DOHH2 (cell line): ENCODE measurements at regions not wholly inside any gene's neighbourhood (a gene's known extent, or its start where the extent isn't known, plus 50 kb on each side); places are given as distances from the start of the nearest gene placed in this dataset.

Source experiments
- CTCF ChIP-seq: fragments of 200-600 bp; sonication (generic); IDR thresholded peaks from one replicate; pipeline ENCODE4 v1.5.1; 2014; ENCODE audit warnings: antibody characterized with exemption, mild to moderate bottlenecking, low read depth, low read length; ENCODE audit not compliant: poor library complexity, severe bottlenecking
- EZH2phosphoT487 ChIP-seq: fragments of 200-600 bp; sonication (generic); IDR thresholded peaks from 2 replicates; pipeline ENCODE4 v1.6.1; 2017; ENCODE audit warnings: borderline replicate concordance, mild to moderate bottlenecking, antibody characterized with exemption, low read length, moderate library complexity, mixed read lengths

DNA sequence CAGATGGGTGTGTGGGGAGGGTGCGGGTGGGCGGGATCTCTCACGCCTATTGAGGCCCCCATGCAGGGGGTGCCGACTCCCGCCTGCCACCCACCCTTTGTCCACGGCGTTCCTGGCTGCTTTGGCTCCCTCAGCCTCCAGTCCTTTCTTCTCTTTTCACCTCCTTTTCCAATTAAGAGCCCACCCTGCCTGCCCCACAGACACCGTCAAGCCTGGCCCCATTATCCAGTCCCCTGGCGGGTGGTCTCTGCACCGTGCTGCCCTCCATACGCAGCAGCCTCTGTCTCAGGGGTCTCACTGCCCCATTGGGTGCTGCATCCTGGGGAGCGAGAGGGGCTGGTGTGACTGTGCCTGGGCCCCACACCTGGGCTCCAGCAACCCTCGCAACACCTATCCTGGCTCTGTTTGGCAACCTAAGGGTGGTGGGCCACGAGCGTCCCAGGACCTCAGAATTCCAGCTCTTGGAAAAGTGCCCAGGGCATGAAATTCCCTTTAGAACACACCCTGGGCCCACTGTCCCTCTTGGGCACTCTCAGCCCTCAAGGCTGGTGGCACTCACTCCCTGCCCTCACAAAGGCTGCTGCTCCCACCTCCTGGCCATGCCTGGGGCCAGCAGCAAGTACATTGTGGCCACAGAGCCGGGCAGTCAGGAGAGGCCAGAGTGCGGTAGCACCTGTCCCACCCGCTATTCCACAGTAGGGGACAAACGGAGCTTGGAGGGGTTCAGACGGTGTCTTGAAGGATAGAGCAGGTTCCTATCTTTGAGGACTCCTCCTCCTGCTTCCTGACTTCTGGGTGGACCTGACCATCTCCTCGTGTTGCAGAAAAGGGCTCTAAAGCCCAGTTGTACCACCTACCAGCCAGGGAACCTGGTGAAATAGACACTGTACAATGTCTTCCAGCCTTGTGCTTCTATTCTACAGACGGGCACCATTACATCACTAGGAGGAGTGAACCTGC is 114.1 kb downstream of the KIF26A start:
- TF ChIP-seq CTCF (no peak), EZH2phosphoT487 (no peak)
